ENCODE measurements at regions not wholly inside any gene's neighbourhood (a gene's known extent, or its start where the extent isn't known, plus 50 kb on each side); places are given as distances from the start of the nearest gene placed in this dataset.

DNA sequence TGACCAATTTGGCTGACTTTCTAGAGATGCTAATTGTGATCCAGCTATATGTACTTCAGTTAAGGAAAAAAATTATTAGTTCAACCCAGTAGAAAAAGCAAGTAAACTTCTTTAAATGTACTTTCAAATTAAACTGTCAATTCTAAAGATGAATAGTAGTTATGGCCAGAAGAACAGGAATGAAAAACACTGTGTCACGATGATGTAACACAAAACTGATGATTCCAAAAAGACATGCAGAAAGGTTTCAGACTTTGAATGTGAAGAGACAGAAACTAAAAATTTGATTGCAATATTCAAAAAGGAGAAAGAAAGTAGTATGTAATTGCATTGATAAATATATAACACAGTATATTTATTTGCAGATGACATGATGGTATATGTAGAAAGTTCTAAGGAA lies 127.3 kb upstream of the NR4A3 start:
- no peak for DNase-seq (ENCODE audit: low read depth, low spot score)

DNA sequence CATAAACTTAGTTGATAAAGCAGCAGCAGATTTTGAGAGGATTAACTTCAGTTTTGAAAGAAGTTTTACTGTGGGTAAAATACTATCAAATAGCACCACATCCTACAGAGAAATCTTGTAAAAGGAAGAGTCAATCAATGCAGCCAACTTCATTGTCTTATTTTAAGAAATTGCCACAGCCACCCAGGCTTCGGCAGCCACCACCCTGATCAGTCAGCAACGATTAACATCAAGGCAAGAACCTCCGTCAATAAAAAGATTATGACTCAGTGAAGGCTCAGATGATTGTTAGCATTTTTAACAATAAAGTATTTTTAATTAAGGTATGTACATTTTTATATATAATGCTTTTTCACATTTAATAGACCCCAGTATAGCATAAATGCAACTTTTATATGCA lies 122.3 kb upstream of the NR4A3 start:
- DNase-seq (ENCODE audit: low read depth, low spot score): no peak

DNA sequence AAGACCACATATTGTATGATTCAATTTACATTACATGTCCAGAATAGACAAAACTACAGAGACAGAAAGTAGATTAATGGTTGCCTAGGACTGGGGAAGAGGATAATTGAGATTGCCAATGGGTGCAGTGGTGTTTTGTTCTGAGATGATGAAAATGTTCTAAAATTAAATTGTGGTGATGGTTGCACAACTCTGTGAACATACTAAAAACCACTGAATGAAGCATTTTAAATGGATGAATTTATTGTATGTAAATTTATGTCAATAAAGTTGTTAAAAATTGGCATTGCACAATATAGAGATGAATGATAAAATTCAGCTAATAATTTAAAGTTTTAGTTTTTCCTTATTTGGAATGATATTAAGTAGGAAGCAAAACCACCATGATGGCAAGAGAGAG lies 109.5 kb upstream of the NR4A3 start:
- no peak for DNase-seq (ENCODE audit: low read depth, low spot score)

DNA sequence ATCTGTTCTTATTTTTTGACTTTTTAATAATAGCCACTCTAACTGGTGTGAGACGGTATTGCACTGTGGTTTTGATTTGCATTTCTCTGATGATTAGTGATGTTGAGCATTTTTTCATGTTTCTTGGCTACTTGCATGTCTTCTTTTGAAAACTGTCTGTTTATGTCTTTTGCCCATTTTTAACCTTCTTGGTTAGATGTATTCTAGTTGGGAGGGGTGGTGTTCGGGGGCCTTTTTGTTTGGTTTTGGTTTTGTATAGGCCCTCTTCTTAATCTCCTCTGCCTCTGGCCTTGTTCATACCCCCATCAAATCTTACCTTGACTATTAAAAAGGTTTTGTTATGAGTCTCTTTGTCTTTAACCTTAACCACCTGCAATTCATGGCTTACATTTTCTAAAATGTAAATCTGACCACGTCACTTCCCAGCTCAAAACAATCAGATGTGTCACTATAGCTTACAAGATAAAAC lies 107.8 kb upstream of the NR4A3 start:
- no peak for DNase-seq (ENCODE audit: low read depth, low spot score)

DNA sequence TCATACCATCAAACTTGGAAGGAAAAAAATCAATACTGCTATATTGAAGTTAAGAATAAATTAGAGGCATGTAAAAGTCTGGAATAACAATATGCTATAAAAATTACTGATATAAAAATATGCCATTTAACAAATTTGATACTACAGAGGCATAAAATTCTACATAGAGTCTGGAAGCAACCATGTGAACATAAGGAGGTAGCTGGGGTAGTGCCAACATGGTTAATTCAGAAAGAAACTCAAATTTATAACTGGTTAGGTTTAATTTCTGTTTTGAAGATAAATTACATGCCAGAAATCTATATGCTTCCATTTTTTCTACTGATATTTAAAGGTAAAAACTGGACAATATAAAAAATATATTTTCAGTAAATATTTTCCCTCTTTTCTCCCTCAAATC lies 103.1 kb upstream of the NR4A3 start:
- DNase-seq (ENCODE audit: low read depth, low spot score): no peak

DNA sequence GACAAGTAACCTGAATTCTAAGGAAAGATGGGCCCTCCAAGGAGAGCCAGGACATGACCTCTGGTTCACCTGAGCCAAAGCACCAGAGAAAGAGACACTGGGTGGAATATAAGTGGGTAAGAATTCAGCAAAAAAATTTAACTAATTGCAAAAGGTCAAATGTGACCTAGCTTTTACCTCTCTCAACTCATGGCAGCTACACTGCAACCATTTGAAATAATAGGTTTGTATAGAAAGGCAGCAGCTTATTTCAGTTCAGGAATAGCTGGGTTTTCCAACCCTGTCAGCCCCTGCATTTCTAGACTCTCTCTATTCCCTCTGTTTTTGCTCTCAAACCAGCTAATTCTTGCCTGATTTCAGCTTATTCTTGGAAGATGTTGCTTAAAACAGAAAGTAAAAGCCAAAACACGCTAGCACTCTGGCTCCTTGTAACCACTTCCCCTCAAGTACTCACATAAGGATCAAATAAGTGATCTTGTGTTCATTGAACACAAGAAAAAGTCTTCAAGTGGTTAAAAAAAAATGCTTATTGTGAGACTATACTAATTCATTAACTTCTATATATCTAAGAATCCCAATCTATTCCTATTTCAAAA lies 101.1 kb upstream of the NR4A3 start:
- no peak for DNase-seq (ENCODE audit: low read depth, low spot score)

- DNase-seq (ENCODE audit: low read depth, low spot score): no peak
These were observed 99.8 kb upstream of the NR4A3 start for GRCh38 chr9:99721898-99722297.

DNA sequence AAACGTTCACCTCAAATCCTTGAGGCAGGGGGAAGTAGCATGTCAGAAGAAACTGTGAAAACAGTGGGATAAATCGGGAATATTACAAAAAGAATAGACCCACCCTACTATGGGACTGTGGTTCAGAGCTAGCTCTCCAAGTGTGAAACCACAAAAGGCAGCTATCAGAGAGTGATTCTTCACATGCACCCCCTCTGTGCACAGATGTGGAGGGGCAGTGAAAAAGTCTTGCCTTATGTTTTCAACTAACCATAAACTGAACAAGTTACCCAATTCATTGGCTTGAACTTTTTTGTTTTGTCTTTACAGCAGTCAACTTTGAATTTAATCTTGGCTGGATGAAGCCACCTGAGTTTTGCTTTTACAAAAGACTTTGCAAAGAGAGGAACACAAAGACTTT lies 98.8 kb upstream of the NR4A3 start:
- no peak for DNase-seq (ENCODE audit: low read depth, low spot score)

GRCh38 chr9:99724640-99725039 lies 97.0 kb upstream of the NR4A3 start:
- DNase-seq (ENCODE audit: low read depth, low spot score): no peak

DNA sequence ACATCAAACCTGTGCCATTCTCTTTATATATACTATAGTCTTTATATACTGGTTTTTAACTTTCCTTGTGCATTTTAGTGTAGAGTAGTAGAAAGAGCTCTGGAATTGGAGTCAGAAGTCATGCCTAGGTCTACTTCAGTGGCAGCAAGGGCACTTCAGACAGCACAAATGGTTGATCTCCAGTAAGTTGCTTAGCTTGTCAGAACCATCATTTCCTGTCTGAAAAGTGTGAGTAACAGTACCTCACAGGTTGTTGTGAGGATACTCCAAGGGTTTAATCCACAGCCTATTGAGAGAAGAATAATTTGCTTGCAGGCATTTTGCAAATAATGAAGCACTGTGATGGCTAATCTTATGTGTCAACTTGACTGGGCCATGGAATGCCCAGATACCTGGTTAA lies 95.8 kb upstream of the NR4A3 start:
- DNase-seq (ENCODE audit: low read depth, low spot score): no peak

- DNase-seq (ENCODE audit: low read depth, low spot score): no peak
These were observed 94.9 kb upstream of the NR4A3 start for GRCh38 chr9:99726758-99727157.

GRCh38 chr9:99730062-99730461 lies 91.6 kb upstream of the NR4A3 start:
- peak; percentile 4 for DNase-seq (ENCODE audit: low read depth, low spot score)

GRCh38 chr9:99731950-99732349 lies 89.7 kb upstream of the NR4A3 start:
- DNase-seq (ENCODE audit: low read depth, low spot score): no peak

DNA sequence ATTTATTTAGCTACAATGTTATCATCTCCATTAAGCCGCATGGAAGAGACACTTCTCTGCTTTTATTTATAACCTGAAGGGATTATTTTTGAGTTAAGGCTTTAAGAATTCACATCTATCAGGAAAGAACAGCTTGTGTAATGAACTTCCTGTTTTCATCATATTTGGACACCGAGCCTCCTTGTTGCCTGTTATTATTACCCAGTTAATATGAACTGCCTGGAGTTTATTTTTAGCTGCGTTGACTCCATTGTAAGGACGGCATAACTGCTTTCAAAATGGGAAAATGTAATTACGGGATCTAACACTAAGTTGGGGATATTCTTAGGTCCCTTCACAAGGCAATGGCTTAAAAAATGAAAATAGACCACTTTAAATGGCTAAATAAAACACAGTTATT lies 89.0 kb upstream of the NR4A3 start:
- no peak for DNase-seq (ENCODE audit: low read depth, low spot score)

DNA sequence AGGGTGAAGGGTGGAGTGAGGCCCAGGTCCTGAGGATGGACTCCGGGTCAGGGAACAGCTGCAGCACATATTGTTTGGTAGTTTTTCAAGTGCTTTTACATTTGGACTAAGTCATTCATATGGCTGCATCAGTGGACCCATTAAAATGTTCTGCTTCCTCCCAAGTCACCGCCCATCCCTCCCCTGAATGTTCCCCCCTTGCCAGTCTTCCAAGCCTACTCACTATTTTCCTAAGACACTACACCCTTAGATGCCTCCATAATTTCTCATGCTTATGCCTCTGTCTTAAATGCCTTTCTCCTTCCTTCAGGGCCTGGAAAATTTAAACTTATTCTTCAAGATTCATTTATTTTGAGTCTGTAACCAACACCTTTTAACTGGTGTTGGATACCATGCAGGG lies 86.6 kb upstream of the NR4A3 start:
- no peak for DNase-seq (ENCODE audit: low read depth, low spot score)

DNA sequence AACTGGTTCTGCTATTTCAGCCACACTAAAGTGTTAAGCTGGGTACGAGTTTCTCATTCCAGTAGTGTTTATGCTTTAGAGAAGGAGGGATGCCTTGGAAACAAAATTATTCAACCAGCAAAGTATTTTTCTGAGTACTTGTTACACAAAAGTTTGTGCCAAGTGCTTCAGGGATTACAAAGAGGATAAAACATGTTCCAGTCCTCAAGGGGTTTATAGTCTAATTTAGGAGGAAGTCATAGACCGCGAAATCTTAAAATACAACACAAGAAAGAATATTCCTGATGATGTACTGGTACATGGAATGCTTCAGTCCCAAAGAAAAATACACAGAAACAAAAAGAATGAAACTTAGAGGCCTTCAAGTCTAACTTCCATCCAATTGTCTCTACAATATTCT lies 85.4 kb upstream of the NR4A3 start:
- no peak for DNase-seq (ENCODE audit: low read depth, low spot score)

- DNase-seq (ENCODE audit: low read depth, low spot score): no peak
These were observed 84.0 kb upstream of the NR4A3 start for GRCh38 chr9:99737649-99738048.

- DNase-seq (ENCODE audit: low read depth, low spot score): no peak
These were observed 78.7 kb upstream of the NR4A3 start for GRCh38 chr9:99743006-99743405.

GRCh38 chr9:99743455-99743854 lies 78.2 kb upstream of the NR4A3 start:
- DNase-seq (ENCODE audit: low read depth, low spot score): no peak

- DNase-seq (ENCODE audit: low read depth, low spot score): no peak
These were observed 77.6 kb upstream of the NR4A3 start for GRCh38 chr9:99744132-99744531.

DNA sequence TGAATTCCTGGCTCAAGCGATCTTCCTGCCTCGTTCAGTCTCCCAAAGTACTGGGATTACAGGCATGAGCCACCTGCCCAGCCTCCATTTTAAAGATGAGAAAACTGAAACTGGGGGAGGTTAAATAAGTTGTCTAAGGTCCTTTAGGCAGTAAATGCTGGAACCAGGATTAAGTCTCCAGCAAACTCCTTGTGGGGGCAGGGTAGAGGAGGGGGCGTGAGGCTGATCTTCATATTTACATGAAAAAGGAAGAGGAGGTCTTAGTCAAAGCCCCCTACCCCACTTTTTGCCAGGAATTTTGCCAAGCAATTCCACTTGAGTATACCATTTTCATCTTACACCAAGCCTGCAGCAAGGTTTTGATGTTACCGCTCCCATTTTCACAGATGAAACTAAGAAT lies 76.6 kb upstream of the NR4A3 start:
- DNase-seq (ENCODE audit: low read depth, low spot score): peak; percentile 3

DNA sequence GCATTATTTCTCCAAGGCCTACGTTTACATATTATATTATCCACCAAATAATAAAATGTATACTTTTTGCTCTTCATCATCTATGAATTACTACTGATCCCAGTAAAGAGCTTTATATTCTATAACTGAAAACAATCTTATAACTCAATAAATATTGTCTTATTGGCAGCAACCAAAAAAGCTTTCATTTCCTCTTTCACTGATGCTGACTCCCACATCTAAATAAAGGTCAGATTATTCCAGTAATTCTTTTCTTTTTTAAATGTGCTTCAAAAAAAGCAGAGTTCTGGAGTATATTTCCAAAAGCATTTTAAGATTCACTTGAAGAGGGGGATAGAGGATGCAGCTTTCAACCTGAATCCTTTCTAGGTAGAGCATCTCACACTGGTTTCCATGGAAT lies 75.3 kb upstream of the NR4A3 start:
- no peak for DNase-seq (ENCODE audit: low read depth, low spot score)

DNA sequence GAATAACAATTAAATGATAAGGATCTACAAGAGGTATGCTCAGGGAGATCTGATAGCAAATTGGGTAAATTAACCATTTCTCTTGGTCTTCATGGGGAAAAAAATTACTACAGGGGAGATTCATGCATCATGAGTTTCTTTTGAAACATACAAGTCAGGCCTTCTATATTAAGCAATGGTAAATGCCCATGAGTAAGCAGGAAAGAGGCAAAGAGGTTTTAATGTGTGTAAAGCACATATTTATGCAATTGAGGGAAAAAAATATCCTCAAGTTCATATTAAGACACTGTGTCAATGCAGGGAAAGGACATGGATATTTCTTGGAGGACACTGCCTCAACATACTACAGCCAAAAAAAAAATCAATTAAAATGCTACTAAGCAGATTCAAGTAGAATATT lies 73.4 kb upstream of the NR4A3 start:
- no peak for DNase-seq (ENCODE audit: low read depth, low spot score)

GRCh38 chr9:99748676-99749075 lies 73.0 kb upstream of the NR4A3 start:
- no peak for DNase-seq (ENCODE audit: low read depth, low spot score)

Data from ELF-1 (cell line).